GM10266 (cell line): ENCODE measurements at regions not wholly inside any gene's neighbourhood (a gene's known extent, or its start where the extent isn't known, plus 50 kb on each side); places are given as distances from the start of the nearest gene placed in this dataset.

Experiments
- DNase-seq: peaks from one replicate; pipeline ENCODE4 v3.0.0; 2012; ENCODE audit errors: extremely low spot score
- CTCF ChIP-seq: IDR thresholded peaks from 2 replicates; pipeline ENCODE4 v1.5.1; 2012; ENCODE audit warnings: mild to moderate bottlenecking, low read depth; ENCODE audit not compliant: control insufficient read depth, insufficient read depth; ENCODE audit errors: missing control alignments

DNA sequence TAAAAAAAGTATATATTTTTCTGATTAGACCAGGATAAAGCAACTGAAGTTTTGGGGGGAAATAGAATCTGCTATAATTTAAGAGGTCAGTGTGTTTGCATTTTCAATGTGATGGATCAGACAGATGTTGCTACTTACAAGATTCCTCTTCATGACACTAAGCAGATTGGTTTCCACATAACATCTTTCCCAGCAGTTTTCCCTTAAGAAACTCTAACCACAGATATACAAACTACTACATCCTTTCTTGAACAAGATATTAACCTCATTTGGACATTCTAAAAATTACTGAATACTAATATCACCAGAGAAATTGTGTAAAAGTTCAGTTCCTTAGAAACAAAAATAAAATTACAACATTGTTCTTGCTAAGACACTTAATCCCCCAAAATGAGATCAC is 106.7 kb upstream of the GUCY1A1 start:
- TF ChIP-seq CTCF = no peak

DNA sequence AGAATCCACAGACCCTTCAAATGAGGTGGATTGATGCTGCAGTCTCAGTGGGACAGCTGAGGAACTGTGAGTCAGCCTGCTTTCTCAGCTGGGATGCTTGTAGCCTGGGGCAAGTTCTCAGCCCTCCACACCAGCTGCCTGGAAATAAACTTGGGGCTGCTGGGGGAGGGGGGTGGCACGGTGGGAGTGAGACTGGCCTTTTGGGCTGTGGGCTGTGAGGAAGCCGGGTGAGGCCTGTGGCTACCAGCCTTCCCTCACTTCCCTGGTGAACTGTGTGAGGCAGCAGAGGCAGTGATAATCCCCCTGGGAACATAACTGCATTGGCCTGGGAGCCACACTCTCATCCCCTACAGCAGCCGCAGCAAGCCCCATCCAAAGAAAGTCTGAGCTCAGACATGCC is 114.5 kb upstream of the GUCY1A1 start:
- TF ChIP-seq CTCF = no peak

More for the DNA sequence above, 106.7 kb upstream of the GUCY1A1 start:
- no peak for DNase-seq

GRCh38 chr4:155548173-155548572 is 118.5 kb upstream of the GUCY1A1 start:
- TF ChIP-seq CTCF = no peak
- DNase-seq = no peak

More for the DNA sequence above, 114.5 kb upstream of the GUCY1A1 start:
- DNase-seq = no peak

DNA sequence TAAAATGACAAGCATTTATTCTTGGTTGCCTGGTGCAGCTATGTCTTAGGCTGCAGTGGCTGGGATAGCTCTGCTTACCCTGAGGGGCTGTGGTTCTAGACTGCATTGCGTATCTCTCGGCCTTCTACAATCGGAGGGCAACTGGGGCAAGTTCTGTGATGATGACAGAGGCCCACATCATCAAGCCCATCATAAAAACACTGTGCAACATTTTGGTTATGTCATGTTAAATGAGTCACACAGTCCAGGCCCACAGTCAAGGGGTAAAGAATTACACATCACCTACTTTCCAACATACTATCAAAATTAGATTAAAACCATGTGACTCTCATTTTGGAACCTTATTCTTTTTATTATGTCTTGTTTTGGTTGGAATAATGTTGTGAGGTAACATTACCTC is 120.2 kb upstream of the GUCY1A1 start:
- no peak for TF ChIP-seq CTCF
- no peak for DNase-seq

- no peak for TF ChIP-seq CTCF
- DNase-seq = no peak
Measured at GRCh38 chr4:155545456-155545855, 121.2 kb upstream of the GUCY1A1 start.

DNA sequence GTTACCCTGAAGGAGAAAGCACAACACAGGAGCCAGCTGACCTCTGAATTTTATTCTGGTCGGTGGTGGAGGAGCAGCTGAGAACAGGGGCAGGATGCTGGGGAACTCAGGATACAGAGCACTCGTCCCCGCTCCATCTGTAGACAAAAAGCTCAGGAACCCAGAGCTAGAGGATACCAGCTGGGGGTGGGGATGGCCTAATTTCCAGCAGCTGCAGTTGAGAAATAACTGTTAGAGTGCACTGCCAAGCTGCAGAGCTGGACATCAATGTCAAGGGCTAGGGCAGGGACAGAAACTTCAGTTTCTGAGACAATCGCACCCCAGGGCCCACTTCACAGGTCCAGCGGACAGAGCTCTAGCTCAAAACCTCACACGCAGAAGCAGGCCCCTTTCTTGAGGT is 122.1 kb upstream of the GUCY1A1 start:
- TF ChIP-seq CTCF = no peak
- no peak for DNase-seq

- TF ChIP-seq CTCF = no peak
- no peak for DNase-seq
Measured at GRCh38 chr4:155543126-155543765, 123.4 kb upstream of the GUCY1A1 start.
